ENCODE measurements at regions not wholly inside any gene's neighbourhood (a gene's known extent, or its start where the extent isn't known, plus 50 kb on each side); places are given as distances from the start of the nearest gene placed in this dataset.

DNA sequence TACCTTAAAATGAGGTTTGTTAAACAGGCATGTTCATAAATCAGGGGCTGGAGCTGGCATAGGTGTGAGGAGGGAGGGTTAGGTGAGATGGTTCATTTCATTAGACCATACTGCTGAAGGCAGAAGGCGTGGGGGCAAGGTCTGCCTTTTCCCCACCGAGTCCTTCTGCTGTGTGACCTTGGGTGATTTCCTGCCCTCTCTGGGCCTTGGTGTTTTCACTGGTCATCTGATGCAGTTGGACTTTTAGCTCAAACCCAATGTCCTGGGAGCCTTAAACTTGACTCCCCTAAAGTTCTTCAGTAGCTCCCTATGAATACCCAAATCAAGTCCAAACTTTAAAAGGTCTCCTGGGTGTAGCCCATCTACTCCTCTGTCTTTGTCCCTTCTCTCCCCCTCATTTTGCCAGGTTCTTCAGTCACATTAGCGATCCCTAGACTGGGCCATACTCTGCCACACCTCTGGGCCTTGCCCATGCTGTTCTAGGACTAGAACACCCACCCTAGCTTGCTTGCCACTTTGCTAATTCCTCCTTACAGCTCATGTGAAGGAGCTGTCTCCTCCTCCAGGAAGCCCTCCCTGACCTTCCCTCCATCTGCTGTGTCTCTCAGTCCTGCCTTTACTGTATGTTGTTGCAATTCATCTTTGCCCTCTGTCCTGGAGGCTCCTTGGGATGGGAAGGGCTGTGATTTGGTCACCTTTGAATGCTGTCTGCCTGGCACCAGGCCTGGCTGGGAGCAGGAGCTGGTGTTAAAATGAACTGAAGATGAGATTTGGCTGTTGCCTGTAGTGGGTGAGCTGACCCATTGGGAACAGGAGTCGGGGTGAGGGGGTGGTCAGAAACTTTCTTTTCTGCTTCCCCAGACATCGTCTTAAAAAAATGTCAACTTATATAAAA is 85.4 kb upstream of the HS6ST1 start:
- DNase-seq (ENCODE audit: low read depth) = no peak
- TF ChIP-seq, protein P1, sequence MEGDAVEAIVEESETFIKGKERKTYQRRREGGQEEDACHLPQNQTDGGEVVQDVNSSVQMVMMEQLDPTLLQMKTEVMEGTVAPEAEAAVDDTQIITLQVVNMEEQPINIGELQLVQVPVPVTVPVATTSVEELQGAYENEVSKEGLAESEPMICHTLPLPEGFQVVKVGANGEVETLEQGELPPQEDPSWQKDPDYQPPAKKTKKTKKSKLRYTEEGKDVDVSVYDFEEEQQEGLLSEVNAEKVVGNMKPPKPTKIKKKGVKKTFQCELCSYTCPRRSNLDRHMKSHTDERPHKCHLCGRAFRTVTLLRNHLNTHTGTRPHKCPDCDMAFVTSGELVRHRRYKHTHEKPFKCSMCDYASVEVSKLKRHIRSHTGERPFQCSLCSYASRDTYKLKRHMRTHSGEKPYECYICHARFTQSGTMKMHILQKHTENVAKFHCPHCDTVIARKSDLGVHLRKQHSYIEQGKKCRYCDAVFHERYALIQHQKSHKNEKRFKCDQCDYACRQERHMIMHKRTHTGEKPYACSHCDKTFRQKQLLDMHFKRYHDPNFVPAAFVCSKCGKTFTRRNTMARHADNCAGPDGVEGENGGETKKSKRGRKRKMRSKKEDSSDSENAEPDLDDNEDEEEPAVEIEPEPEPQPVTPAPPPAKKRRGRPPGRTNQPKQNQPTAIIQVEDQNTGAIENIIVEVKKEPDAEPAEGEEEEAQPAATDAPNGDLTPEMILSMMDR (conservative IDR thresholded peaks at IDR 0.05; ENCODE audit: low read depth, low read length) = no peak
- no peak overlapping the region for H3K4me3 ChIP-seq (ENCODE audit: low read length)

DNA sequence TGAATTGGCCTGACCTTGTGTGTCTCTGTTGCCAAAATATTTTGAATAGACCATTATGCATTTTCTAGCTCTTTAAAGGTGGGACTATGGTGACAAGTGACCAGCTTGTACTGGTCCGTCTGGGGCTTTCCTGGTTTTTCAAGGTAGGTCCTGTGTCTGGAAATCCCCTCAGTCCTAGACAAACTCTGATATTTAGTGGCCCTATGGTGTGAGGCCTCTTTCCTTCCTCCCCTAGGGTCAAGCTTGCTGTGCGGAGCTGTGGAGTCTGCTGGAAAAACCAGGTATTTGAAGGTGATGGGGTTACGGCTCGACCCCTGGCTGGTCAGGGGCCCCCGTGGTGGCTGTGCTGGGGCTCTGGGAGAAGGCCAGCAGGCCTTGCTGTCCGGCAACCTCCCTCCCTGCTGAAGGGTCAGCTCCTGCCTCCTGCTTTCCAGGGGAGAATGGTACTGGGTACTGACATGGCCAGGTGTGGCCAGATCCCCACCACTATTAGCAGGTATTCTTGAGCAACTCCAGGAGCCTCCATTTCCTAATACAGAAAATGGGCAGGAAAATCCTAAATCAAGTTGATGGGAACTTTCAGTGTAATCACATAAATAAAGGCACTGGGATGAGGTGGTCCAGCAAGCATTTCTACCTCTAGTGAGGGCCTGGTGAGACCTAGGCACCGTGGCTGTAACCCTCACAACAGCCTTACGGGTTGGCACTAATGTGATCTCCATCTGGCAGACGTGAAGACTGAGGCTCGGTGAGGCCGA is 86.2 kb upstream of the HS6ST1 start:
- DNase-seq (ENCODE audit: low read depth) = no peak
- H3K4me3 ChIP-seq (ENCODE audit: low read length) = no peak overlapping the region
- TF ChIP-seq, protein P1 (conservative IDR thresholded peaks at IDR 0.05; ENCODE audit: low read depth, low read length) = no peak

DNA sequence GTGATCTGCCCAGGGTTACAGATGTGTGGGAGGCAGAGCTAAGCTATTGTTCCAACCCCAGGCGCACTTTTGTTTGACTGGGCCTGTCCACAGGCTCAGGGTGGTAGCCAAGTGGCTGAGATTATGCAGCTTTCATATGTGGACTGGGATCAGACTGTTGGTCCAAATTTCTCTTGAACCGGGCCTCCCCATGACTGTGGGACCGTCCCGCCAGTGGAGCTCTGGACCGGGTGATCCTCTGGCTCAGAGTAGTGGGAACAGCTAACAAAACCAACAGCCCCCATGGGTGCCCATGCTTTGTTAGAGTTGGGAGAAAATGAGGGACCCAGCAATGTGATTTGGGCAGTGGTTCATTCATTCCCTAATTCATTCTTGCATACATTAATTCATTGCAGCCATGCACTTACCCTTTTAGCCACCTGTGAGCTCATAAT is 86.8 kb upstream of the HS6ST1 start:
- H3K4me3 ChIP-seq (ENCODE audit: low read length) = no peak overlapping the region
- DNase-seq (ENCODE audit: low read depth) = no peak
- TF ChIP-seq, protein P1 (conservative IDR thresholded peaks at IDR 0.05; ENCODE audit: low read depth, low read length) = no peak

DNA sequence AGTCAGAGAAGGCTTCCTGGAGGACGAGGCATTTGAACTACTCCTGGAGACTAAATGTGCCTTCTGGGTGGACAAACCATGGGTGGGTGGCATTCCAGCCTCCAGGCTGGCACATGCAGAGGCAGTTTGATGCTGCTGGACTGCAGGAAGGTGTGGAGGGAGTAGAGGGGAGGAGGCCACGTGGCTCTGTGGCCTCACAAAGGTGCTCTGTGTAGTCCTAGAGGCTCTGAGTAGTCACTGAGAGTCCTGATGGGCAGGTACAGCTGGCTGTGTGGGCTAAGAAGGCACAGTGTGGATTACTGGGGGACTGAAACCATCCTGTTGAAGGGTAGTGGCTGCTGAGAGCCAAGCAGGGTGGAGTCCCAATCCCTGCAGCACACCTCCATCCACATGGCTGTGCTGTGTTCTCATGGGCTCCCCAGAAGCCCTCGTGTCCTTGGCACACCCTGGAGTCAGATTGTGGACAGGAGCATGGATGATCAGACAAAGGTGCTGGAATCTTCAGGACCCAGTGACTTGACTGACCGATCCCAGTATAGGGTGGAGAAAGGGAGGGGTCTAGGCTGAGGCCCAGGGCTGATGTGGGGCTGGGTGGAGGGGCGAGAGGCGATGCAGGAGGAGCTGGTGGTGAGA is 87.4 kb upstream of the HS6ST1 start:
- TF ChIP-seq, protein P1 (conservative IDR thresholded peaks at IDR 0.05; ENCODE audit: low read depth, low read length) = no peak
- H3K4me3 ChIP-seq (ENCODE audit: low read length) = no peak overlapping the region
- no peak for DNase-seq (ENCODE audit: low read depth)

DNA sequence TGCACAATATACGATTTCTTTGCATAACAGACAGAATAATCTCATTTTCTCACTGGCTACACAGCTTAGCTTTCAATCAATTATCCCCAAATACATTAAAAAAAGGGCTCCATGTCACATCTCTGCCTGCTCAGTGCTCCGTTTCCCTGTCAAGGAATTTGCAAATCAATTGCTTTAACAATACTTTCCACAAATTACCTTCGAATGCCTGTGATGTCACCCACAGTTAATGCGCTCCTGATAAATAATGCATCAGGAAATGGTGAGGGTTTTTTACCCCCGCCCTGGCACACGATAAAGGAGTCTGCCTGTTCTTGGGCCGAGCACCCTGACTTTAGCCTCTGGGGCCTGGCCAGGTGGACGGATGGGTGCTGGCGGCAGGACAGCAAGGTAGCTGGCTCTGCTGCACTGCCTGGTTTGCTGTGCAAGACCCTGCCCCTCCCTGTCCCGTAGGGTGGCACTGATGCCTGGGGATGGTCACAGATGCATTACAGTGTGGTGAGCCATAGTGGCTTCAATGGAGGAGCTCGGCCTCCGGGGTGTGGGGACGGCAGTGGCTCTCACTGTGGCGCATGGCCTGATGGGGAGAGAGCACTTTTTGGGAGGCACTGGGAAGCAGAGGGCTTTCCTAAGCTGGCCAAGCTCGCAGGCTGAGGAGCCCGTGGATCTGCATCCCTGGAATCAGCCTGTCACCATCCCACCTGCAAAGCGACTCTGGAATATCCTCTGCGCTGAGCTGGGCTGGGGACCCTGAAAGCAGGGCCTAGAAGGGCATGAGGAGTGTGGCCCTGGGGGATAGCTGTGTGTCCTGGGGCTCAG is 88.3 kb upstream of the HS6ST1 start:
- TF ChIP-seq, protein P1 (conservative IDR thresholded peaks at IDR 0.05; ENCODE audit: low read depth, low read length) = no peak
- no peak overlapping the region for H3K4me3 ChIP-seq (ENCODE audit: low read length)
- no peak for DNase-seq (ENCODE audit: low read depth)

Data from retinal pigment epithelial cell (primary cell).